Prostate gland (tissue), 2 donors: ENCODE measurements at regions not wholly inside any gene's neighbourhood (a gene's known extent, or its start where the extent isn't known, plus 50 kb on each side); places are given as distances from the start of the nearest gene placed in this dataset.

Experiments used
- DNase-seq: peaks from one replicate; pipeline ENCODE4 v3.0.0-alpha.2; 2019; ENCODE audit warnings: low spot score
- H3K27ac ChIP-seq, 2 donors: fragments of 200-600 bp; sonication (generic); 2 replicates each; pipeline ENCODE4 v1.5.1; 2017 to 2019
- H3K27me3 ChIP-seq: fragments of 200-600 bp; sonication (generic); replicated peaks from 2 replicates; pipeline ENCODE4 v1.5.1; 2019; ENCODE audit not compliant: insufficient read depth
- H3K36me3 ChIP-seq, 2 donors: fragments of 200-600 bp; sonication (generic); 1 replicate in 1 of 2; 2 replicates in 1 of 2; pipeline versions ENCODE4 v1.5.1 to v1.8.1; 2017 to 2019
- H3K4me1 ChIP-seq: fragments of 200-600 bp; sonication (generic); replicated peaks from 2 replicates; pipeline ENCODE4 v1.5.1; 2019
- H3K4me3 ChIP-seq, 2 donors: fragments of 200-600 bp; sonication (generic); 2 replicates each; pipeline ENCODE4 v1.5.1; 2017 to 2019
- H3K9me3 ChIP-seq: fragments of 200-600 bp; sonication (generic); 2 replicates; pipeline ENCODE4 v1.5.1; 2017
- CTCF ChIP-seq, 4 experiments: fragments of 200-600 bp in 2 of 4; fragments of 450-650 bp in 2 of 4; sonication (generic) in 2 of 4; IDR thresholded peaks; 1 replicate in 3 of 4; 2 replicates in 1 of 4; pipeline ENCODE4 v1.5.1; 2016 to 2019; ENCODE audit warnings: antibody characterized with exemption in 4 of 4, mild to moderate bottlenecking in 2 of 4, moderate library complexity in 2 of 4
- POLR2A ChIP-seq: fragments of 450-650 bp; IDR thresholded peaks from one replicate; pipeline ENCODE4 v1.6.1; 2016; ENCODE audit warnings: antibody characterized with exemption, mild to moderate bottlenecking
- POLR2AphosphoS5 ChIP-seq: sonication (generic); formaldehyde crosslinking; IDR thresholded peaks from one replicate; pipeline ENCODE4 v1.6.1; 2017; ENCODE audit warnings: antibody characterized with exemption
- WGBS: methylation state at CpG from one replicate; pipeline ENCODE4 v1.1.5; 2018; 5-methylcytosine and 5-hydroxymethylcytosine counted together
- intact Hi-C: fragments of 100-400 bp; cut with DNase I; formaldehyde crosslinking; loops from one replicate; pipeline ENCODE4 v1.14.2; 2022

- no peak overlapping the region for H3K27ac ChIP-seq
- no peak for TF ChIP-seq POLR2A
- no peak for TF ChIP-seq CTCF (IDR thresholded peaks at IDR 0.05)
- TF ChIP-seq POLR2AphosphoS5: no peak
- DNase-seq: no peak
- no peak overlapping the region for H3K4me3 ChIP-seq
- 48% methylated on average over 1 of the region's 1 CpG for WGBS
- no peaks in the 10 kb centered on the region for H3K4me1 ChIP-seq
- H3K9me3 ChIP-seq: no peaks in the 10 kb centered on the region
- H3K27me3 ChIP-seq: no peaks in the 10 kb centered on the region
- intact Hi-C loops: no loop called here
- no peaks in the 10 kb centered on the region for H3K36me3 ChIP-seq
Observed at GRCh38 chr20:6674831-6675230, 92.7 kb upstream of the BMP2 start.

GRCh38 chr20:6673071-6673470 is 94.4 kb upstream of the BMP2 start:
- DNase-seq: no peak
- TF ChIP-seq POLR2AphosphoS5 (no peak), POLR2A (no peak), CTCF (IDR thresholded peaks at IDR 0.05) (no peak)
- Histone ChIP-seq H3K36me3 (no peaks in the 10 kb centered on the region), H3K9me3 (no peaks in the 10 kb centered on the region), H3K4me1 (no peaks in the 10 kb centered on the region), H3K4me3 (no peak overlapping the region), H3K27ac (no peak overlapping the region), H3K27me3 (no peaks in the 10 kb centered on the region)
- intact Hi-C loops: no loop called here
- 64% methylated on average over 3 of the region's 3 CpGs for WGBS

DNA sequence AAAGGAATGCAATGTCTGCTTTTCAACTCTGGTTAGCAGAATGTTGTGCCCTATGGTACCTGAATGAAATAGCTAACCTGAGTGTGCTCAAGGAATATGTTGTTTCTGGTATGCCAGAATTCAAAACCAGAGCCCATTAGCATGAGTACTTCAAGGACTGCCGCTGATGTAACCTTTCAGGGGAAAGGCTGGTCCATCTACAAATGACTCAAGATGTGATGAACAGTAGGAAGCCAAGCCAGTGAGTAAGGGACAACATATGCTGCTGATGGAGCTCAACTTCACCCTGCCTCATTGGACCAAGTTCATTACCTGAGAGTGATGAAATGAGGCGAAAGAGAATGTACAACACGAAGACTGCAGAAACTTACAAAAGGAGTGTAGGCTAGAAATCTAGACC is 95.7 kb upstream of the BMP2 start:
- no peak for DNase-seq
- Histone ChIP-seq H3K4me1 (no peaks in the 10 kb centered on the region), H3K9me3 (no peaks in the 10 kb centered on the region), H3K36me3 (no peaks in the 10 kb centered on the region), H3K27ac (no peak overlapping the region), H3K27me3 (no peaks in the 10 kb centered on the region), H3K4me3 (no peak overlapping the region)
- TF ChIP-seq POLR2A (no peak), CTCF (IDR thresholded peaks at IDR 0.05) (no peak), POLR2AphosphoS5 (no peak)
- intact Hi-C loops: no loop called here
- WGBS: 96% methylated on average over 3 of the region's 3 CpGs

GRCh38 chr20:6668546-6668945 is 98.9 kb upstream of the BMP2 start:
- no peak for TF ChIP-seq CTCF (IDR thresholded peaks at IDR 0.05)
- no peak for TF ChIP-seq POLR2AphosphoS5
- no peak for TF ChIP-seq POLR2A
- Histone ChIP-seq H3K4me3 (no peak overlapping the region), H3K4me1 (no peaks in the 10 kb centered on the region), H3K36me3 (no peaks in the 10 kb centered on the region), H3K27me3 (no peaks in the 10 kb centered on the region), H3K9me3 (no peaks in the 10 kb centered on the region), H3K27ac (no peak overlapping the region)
- intact Hi-C loops: no loop called here
- no peak for DNase-seq

DNA sequence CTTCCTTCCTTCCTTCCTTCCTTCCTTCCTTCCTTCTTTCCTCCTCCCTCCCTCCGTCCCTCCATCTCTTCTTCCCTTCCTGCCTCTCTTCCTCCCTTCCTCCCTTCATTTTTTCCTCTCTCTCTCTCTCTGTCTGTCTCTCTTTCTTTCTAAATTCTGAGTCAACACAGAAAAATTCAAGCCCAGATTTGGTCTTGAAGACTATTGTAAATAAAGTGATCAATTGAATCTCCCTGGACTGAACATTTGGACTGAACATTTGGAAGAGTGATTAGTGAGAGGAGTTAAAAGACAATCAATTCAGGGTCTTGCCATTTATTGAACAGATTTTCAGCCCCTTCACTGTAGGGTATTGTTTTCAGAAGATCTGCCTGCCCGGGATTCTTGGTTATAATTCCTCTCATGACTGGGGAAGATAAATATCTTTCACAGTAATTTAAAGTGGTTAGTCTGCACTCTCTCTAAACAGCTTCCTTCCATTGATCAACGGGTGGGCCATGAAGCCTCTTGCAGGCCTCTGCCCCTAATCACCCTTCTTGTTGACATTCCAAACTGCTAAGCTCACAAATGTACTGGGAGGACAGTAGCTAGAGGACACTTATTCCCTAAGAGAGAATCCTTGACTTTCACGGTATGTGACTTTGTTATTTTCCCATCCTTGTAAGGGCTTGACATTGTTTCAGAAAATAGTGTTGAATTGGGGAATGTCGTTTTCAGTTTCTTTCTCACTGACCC is 101.7 kb upstream of the BMP2 start:
- no peaks in the 10 kb centered on the region for H3K9me3 ChIP-seq
- H3K4me1 ChIP-seq: no peaks in the 10 kb centered on the region
- no peaks in the 10 kb centered on the region for H3K27me3 ChIP-seq
- H3K27ac ChIP-seq: no peak overlapping the region
- intact Hi-C loops: no loop called here
- 70% methylated on average over 5 of the region's 5 CpGs for WGBS
- H3K4me3 ChIP-seq: no peak overlapping the region
- TF ChIP-seq POLR2A (no peak), CTCF (IDR thresholded peaks at IDR 0.05) (no peak), POLR2AphosphoS5 (no peak)
- no peak for DNase-seq
- H3K36me3 ChIP-seq: no peaks in the 10 kb centered on the region
